ENCODE measurements at regions not wholly inside any gene's neighbourhood (a gene's known extent, or its start where the extent isn't known, plus 50 kb on each side); places are given as distances from the start of the nearest gene placed in this dataset.
"Not testable (repeated sequence)": the region's sequence is repeated elsewhere in the genome, so short reads cannot be mapped to it uniquely, and the experiment has no call there.

- H3K27ac ChIP-seq: peak overlapping the region; percentile 95
These were observed 51.7 kb downstream of the PPIAL4C start for GRCh38 chr1:149635290-149635899.

- peak overlapping the region; percentile 95 for H3K27ac ChIP-seq
These were observed 52.9 kb downstream of the PPIAL4C start for GRCh38 chr1:149636286-149637122.

GRCh38 chr1:149638481-149638880, 54.8 kb downstream of the PPIAL4C start:
- H3K27ac ChIP-seq: peak overlapping the region; percentile 95

- peak overlapping the region; percentile 95 for H3K27ac ChIP-seq
These were observed 55.4 kb downstream of the PPIAL4C start for GRCh38 chr1:149638901-149639658.

- H3K27ac ChIP-seq: not testable (repeated sequence)
These were observed 57.5 kb downstream of the PPIAL4C start for GRCh38 chr1:149641179-149641578.

- not testable (repeated sequence) for H3K27ac ChIP-seq
These were observed 61.2 kb downstream of the PPIAL4C start for GRCh38 chr1:149644818-149645217.

- H3K27ac ChIP-seq: not testable (repeated sequence)
These were observed 62.8 kb downstream of the PPIAL4C start for GRCh38 chr1:149646360-149647017.

- H3K27ac ChIP-seq: not testable (repeated sequence)
These were observed 63.3 kb downstream of the PPIAL4C start for GRCh38 chr1:149647018-149647373.

- H3K27ac ChIP-seq: not testable (repeated sequence)
These were observed 74.1 kb downstream of the PPIAL4C start for GRCh38 chr1:149657750-149658149.

- H3K27ac ChIP-seq: not testable (repeated sequence)
These were observed 74.5 kb downstream of the PPIAL4C start for GRCh38 chr1:149658175-149658574.

- H3K27ac ChIP-seq: not testable (repeated sequence)
These were observed 81.0 kb downstream of the PPIAL4C start for GRCh38 chr1:149664624-149665023.

GRCh38 chr1:149665033-149665432, 81.4 kb downstream of the PPIAL4C start:
- H3K27ac ChIP-seq: not testable (repeated sequence)

GRCh38 chr1:149665528-149665927, 81.9 kb downstream of the PPIAL4C start:
- H3K27ac ChIP-seq: not testable (repeated sequence)

GRCh38 chr1:149673231-149673909, 89.7 kb downstream of the PPIAL4C start:
- H3K27ac ChIP-seq: not testable (repeated sequence)

GRCh38 chr1:149674921-149675320, 91.3 kb downstream of the PPIAL4C start:
- H3K27ac ChIP-seq: not testable (repeated sequence)

GRCh38 chr1:149677359-149677758, 93.7 kb downstream of the PPIAL4C start:
- not testable (repeated sequence) for H3K27ac ChIP-seq
